KMS-11 (cell line): ENCODE measurements at regions not wholly inside any gene's neighbourhood (a gene's known extent, or its start where the extent isn't known, plus 50 kb on each side); places are given as distances from the start of the nearest gene placed in this dataset.

Source experiments
- H2AFZ ChIP-seq: fragments of 200-600 bp; sonication (generic); 2 replicates; pipeline ENCODE4 v1.6.1; 2016; ENCODE audit warnings: antibody characterized with exemption, mixed run types, low read depth
- H3K27ac ChIP-seq: fragments of 200-600 bp; sonication (generic); 2 replicates; pipeline ENCODE4 v1.6.1; 2016; ENCODE audit warnings: mild to moderate bottlenecking, mixed run types
- H3K27me3 ChIP-seq: fragments of 200-600 bp; sonication (generic); 2 replicates; pipeline ENCODE4 v1.6.1; 2017; ENCODE audit warnings: mild to moderate bottlenecking, low read depth, mixed run types, moderate library complexity; ENCODE audit not compliant: insufficient read depth
- H3K36me3 ChIP-seq: fragments of 200-600 bp; sonication (generic); 2 replicates; pipeline ENCODE4 v1.6.1; 2017; ENCODE audit warnings: mild to moderate bottlenecking, mixed run types; ENCODE audit not compliant: insufficient read depth
- H3K4me1 ChIP-seq: fragments of 200-600 bp; sonication (generic); 2 replicates; pipeline ENCODE4 v1.6.1; 2016; ENCODE audit warnings: mild to moderate bottlenecking, low read depth, mixed run types; ENCODE audit not compliant: poor library complexity, severe bottlenecking
- H3K4me2 ChIP-seq: fragments of 200-600 bp; sonication (generic); 2 replicates; pipeline ENCODE4 v1.7.0; 2016; ENCODE audit warnings: mild to moderate bottlenecking, mixed run types
- H3K4me3 ChIP-seq: fragments of 200-600 bp; sonication (generic); IDR thresholded peaks from 2 replicates; pipeline ENCODE4 v1.6.1; 2017; ENCODE audit warnings: low read depth, low read length, mixed read lengths; ENCODE audit not compliant: insufficient read depth
- H3K79me2 ChIP-seq: fragments of 200-600 bp; sonication (generic); 2 replicates; pipeline ENCODE4 v1.6.1; 2016; ENCODE audit warnings: low read depth, mixed run types; ENCODE audit not compliant: insufficient read depth
- H3K9ac ChIP-seq: fragments of 200-600 bp; sonication (generic); 2 replicates; pipeline ENCODE4 v1.6.1; 2016; ENCODE audit warnings: mild to moderate bottlenecking, mixed run types
- H4K20me1 ChIP-seq: fragments of 200-600 bp; sonication (generic); 2 replicates; pipeline ENCODE4 v1.6.1; 2016; ENCODE audit warnings: mild to moderate bottlenecking, mixed run types; ENCODE audit not compliant: insufficient read depth
- TF ChIP-seq, protein P1 (sequence below): fragments of 200-600 bp; sonication (generic); conservative IDR thresholded peaks from 2 replicates; pipeline ENCODE4 v1.6.1; 2017; ENCODE audit warnings: low read depth, mild to moderate bottlenecking, antibody characterized with exemption, low read length, moderate library complexity, mixed read lengths

DNA sequence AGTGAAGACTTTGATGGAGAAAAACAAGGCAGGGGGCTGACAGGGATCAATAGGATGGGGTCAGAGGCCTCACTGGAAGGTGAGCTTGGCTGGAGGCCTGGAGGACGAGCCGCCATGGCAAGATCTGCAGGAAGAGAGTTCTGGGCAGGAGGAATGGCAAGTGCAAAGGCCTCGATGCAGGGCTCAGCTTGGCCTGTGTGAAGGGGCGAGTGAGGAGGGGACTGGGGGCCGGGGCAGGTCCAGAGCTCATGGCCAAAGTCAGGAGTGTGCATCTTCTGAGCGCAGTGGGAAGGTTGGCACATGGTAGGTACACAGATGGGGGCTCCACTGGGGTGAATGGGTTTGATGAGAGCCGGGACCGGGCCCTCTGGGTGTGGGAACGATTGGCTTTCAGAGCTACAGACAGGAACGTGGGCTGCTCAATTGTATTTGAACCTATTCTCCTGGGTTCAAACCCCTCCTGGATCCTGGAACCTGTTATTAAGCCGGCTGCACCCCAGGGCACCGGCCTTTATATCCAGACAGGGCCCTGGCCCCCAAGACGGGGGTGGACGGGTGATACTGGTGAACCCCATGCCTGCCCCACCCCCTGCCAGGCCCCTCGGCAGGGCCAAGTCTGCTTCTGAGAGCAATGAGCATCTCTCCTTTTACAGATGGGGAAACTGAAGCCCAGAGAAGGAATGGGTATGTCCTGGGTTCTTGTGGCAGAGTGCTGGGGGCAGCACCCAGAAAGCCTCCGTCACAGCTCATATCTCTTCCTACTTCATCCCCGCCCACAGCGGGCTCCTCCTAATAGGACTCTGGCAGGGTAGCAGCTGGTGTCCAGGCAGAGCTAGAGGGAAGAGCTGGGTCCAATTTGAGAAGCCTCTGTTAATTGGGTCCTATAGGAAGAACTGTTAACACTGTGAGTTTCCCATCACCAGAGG is 106.1 kb downstream of the CEBPB start:
- Histone ChIP-seq H4K20me1 (no peaks in the 10 kb centered on the region), H3K36me3 (no peaks in the 10 kb centered on the region), H3K4me3 (no peak overlapping the region), H3K4me2 (no peak overlapping the region), H2AFZ (no peak overlapping the region), H3K27me3 (peaks cover 68% of the 10 kb centered on the region), H3K9ac (no peak overlapping the region), H3K27ac (no peak overlapping the region), H3K79me2 (no peaks in the 10 kb centered on the region), H3K4me1 (no peaks in the 10 kb centered on the region)
- TF ChIP-seq, protein P1, sequence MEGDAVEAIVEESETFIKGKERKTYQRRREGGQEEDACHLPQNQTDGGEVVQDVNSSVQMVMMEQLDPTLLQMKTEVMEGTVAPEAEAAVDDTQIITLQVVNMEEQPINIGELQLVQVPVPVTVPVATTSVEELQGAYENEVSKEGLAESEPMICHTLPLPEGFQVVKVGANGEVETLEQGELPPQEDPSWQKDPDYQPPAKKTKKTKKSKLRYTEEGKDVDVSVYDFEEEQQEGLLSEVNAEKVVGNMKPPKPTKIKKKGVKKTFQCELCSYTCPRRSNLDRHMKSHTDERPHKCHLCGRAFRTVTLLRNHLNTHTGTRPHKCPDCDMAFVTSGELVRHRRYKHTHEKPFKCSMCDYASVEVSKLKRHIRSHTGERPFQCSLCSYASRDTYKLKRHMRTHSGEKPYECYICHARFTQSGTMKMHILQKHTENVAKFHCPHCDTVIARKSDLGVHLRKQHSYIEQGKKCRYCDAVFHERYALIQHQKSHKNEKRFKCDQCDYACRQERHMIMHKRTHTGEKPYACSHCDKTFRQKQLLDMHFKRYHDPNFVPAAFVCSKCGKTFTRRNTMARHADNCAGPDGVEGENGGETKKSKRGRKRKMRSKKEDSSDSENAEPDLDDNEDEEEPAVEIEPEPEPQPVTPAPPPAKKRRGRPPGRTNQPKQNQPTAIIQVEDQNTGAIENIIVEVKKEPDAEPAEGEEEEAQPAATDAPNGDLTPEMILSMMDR, result no peak

DNA sequence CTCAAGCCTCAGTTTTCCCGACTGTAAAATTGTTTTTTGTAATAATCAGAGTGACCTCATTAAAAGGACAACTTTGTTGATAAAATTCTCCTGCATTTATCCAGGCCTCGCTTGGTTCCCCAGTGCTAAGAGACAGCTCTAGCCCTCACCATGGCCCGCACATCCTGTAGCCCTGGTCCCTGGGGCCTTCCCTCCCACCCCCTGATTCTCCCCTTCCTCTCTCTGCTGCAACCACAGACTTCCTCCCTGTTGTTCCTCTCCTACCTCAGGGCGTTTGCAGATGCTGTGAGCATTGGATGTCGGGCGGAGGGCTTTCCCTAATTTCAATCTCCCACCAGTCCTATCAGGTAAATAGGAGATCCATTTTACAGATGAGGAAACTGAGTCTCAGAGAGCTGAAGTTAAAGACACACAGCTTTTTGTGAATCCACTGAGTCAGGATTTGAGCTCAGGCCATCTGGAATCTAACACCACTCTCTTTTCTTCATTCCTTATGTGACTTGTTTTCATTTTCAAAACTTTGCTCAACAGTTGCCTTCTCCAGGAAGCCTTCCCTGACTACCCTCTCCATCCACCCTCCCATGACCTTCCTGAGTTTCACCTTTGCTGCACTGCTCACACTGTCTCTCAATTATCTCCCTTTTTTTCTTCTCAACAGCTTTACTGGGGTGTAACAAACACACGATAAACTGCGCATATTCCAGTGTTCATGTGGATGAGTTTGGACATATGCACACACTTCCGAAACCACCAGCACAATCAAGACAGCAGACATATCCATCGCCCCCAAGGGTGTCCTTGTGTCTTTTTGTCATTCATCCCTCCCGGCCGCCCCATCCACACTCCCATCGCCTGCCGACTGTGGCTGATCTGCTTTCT is 107.1 kb downstream of the CEBPB start:
- TF ChIP-seq, protein P1, result no peak
- no peak overlapping the region for H3K9ac ChIP-seq
- no peak overlapping the region for H3K4me2 ChIP-seq
- peaks cover 79% of the 10 kb centered on the region for H3K27me3 ChIP-seq
- no peaks in the 10 kb centered on the region for H4K20me1 ChIP-seq
- no peaks in the 10 kb centered on the region for H3K79me2 ChIP-seq
- H2AFZ ChIP-seq, result no peak overlapping the region
- H3K36me3 ChIP-seq, result no peaks in the 10 kb centered on the region
- no peaks in the 10 kb centered on the region for H3K4me1 ChIP-seq
- no peak overlapping the region for H3K27ac ChIP-seq
- no peak overlapping the region for H3K4me3 ChIP-seq

DNA sequence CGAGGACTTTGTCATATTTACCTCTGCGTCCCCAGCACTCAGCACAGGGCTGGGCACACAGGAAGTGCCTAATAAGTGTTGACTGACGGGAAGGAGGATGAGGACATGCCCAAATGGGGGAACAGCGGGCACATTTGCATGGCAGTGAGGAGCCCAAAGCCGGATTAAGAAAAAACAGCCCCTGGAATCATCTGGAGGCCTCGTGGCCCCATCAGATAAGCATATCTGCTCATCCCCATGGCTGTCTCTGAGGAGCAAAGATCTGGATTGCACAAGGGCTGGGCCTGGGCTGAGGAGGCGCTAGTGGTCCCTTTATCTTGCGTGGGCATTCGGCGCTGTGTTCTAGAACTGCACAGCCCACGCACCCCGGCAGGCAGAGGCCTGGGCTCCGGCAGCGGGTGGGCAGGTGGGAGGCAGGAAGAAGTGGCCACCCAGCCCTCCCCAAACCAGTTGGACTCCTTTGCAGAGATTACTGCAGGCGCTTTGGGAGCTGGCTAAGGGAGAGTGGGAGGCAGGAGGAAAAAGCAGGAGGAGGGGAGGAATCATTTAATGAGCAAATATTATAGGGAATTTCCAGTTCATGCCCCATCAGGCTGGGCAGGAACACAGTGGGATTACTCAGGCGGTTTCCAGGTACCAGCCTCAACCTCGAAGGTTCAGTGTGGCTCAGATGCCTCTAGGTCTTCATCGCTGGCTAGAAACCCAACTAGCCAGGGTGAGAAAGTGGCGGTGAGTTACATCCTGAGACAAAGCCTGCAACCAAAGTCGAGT is 108.1 kb downstream of the CEBPB start:
- no peaks in the 10 kb centered on the region for H3K36me3 ChIP-seq
- H3K4me2 ChIP-seq, result no peak overlapping the region
- TF ChIP-seq, protein P1, result no peak
- H3K27ac ChIP-seq, result no peak overlapping the region
- no peak overlapping the region for H3K4me3 ChIP-seq
- no peaks in the 10 kb centered on the region for H3K4me1 ChIP-seq
- no peak overlapping the region for H3K9ac ChIP-seq
- H3K27me3 ChIP-seq, result peaks cover 84% of the 10 kb centered on the region
- H2AFZ ChIP-seq, result no peak overlapping the region
- no peaks in the 10 kb centered on the region for H4K20me1 ChIP-seq
- H3K79me2 ChIP-seq, result no peaks in the 10 kb centered on the region

DNA sequence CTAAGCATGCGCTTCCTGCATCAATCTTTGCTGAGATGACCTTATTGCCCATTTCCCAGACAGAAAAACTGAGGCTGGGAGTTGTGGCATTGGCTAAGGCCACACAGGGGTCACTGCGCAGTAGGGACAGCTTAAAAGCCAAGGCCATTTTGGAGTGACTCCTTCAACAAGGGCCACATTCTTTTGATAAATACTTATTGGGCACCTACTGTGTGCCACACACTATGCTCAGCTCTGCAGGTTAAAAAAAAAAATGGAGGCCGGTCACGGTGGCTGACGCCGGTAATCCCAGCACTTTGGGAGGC is 108.6 kb downstream of the CEBPB start:
- no peak overlapping the region for H3K9ac ChIP-seq
- no peak overlapping the region for H2AFZ ChIP-seq
- no peak overlapping the region for H3K27ac ChIP-seq
- H3K4me3 ChIP-seq, result no peak overlapping the region
- TF ChIP-seq, protein P1, result no peak
- no peaks in the 10 kb centered on the region for H3K36me3 ChIP-seq
- H3K4me2 ChIP-seq, result no peak overlapping the region
- H3K27me3 ChIP-seq, result peaks cover 88% of the 10 kb centered on the region
- no peaks in the 10 kb centered on the region for H3K79me2 ChIP-seq
- H3K4me1 ChIP-seq, result no peaks in the 10 kb centered on the region
- H4K20me1 ChIP-seq, result no peaks in the 10 kb centered on the region
